HEK293 (cell line): ENCODE measurements at regions not wholly inside any gene's neighbourhood (a gene's known extent, or its start where the extent isn't known, plus 50 kb on each side); places are given as distances from the start of the nearest gene placed in this dataset.

Source experiments
- CTCF ChIA-PET: fragments of 350-600 bp; formaldehyde crosslinking; extraction: SDS; loops from one replicate; lab custom pipeline; 2021; ENCODE audit warnings: antibody characterized with exemption; lab: Yijun Ruan, JAX
- POLR2A ChIA-PET: fragments of 300-600 bp; formaldehyde crosslinking; extraction: SDS; loops from one replicate; lab custom pipeline; 2020; ENCODE audit warnings: antibody characterized with exemption, inconsistent platforms; lab: Yijun Ruan, JAX
- H3K27ac ChIP-seq: fragments of 200-500 bp; sonication (Bioruptor generic); 2 replicates; pipeline ENCODE4 v1.5.1; 2014; ENCODE audit warnings: low read depth, low read length, control low read depth, inconsistent platforms; ENCODE audit errors: extremely low read depth
- H3K36me3 ChIP-seq, 2 experiments: fragments of 200-500 bp in 1 of 2; sonication (Bioruptor generic) in 1 of 2; 1 replicate in 1 of 2; 2 replicates in 1 of 2; pipeline ENCODE4 v1.5.1; 2014 to 2017; ENCODE audit warnings: inconsistent platforms in 2 of 2, low read length in 2 of 2; ENCODE audit not compliant: control insufficient read depth in 2 of 2, insufficient read depth in 1 of 2
- H3K4me1 ChIP-seq: fragments of 200-500 bp; sonication (Bioruptor generic); 2 replicates; pipeline ENCODE4 v1.5.1; 2014; ENCODE audit warnings: mild to moderate bottlenecking, low read length, inconsistent platforms; ENCODE audit not compliant: control insufficient read depth, insufficient read depth
- H3K4me3 ChIP-seq: 2 replicates; pipeline ENCODE4 v1.5.1; 2011; ENCODE audit warnings: low read depth, mild to moderate bottlenecking, control low read depth, low read length, moderate library complexity
- H3K9me3 ChIP-seq: fragments of 200-500 bp; sonication (Bioruptor generic); 2 replicates; pipeline ENCODE4 v1.5.1; 2014; ENCODE audit warnings: low read depth, low read length, inconsistent platforms; ENCODE audit not compliant: control insufficient read depth, insufficient read depth
- ATF2 ChIP-seq: fragments of 450-650 bp; formaldehyde crosslinking; IDR thresholded peaks from 2 replicates; pipeline ENCODE4 v1.5.1; 2016; ENCODE audit warnings: missing biosample characterization, missing genetic modification characterization, low read depth
- HOXD13 ChIP-seq: sonication (generic); formaldehyde crosslinking; IDR thresholded peaks from 2 replicates; pipeline ENCODE4 v1.8.0; 2022; ENCODE audit warnings: missing genetic modification reagents, borderline replicate concordance
- PATZ1 ChIP-seq: fragments of 450-650 bp; formaldehyde crosslinking; IDR thresholded peaks from 2 replicates; pipeline ENCODE4 v1.5.1; 2016; ENCODE audit warnings: missing biosample characterization, missing genetic modification characterization
- ZBTB11 ChIP-seq: fragments of 450-650 bp; formaldehyde crosslinking; conservative IDR thresholded peaks from 2 replicates; pipeline ENCODE4 v1.5.1; 2016; ENCODE audit warnings: low read depth, missing biosample characterization, missing genetic modification characterization
- ZBTB49 ChIP-seq: fragments of 450-650 bp; formaldehyde crosslinking; IDR thresholded peaks from 2 replicates; pipeline ENCODE4 v1.5.1; 2016; ENCODE audit warnings: missing biosample characterization, missing genetic modification characterization, low read depth
- ZNF248 ChIP-seq: fragments of 450-650 bp; formaldehyde crosslinking; IDR thresholded peaks from 2 replicates; pipeline ENCODE4 v1.5.1; 2017; ENCODE audit warnings: missing biosample characterization, missing genetic modification characterization
- ZNF398 ChIP-seq: fragments of 450-650 bp; formaldehyde crosslinking; IDR thresholded peaks from 2 replicates; pipeline ENCODE4 v1.5.1; 2017; ENCODE audit warnings: missing biosample characterization, missing genetic modification characterization
- ZNF433 ChIP-seq: fragments of 450-650 bp; formaldehyde crosslinking; IDR thresholded peaks from 2 replicates; pipeline ENCODE4 v1.5.1; 2016; ENCODE audit warnings: missing biosample characterization, missing genetic modification characterization, low read depth
- ZNF501 ChIP-seq: fragments of 450-650 bp; formaldehyde crosslinking; IDR thresholded peaks from 2 replicates; pipeline ENCODE4 v1.5.1; 2016; ENCODE audit warnings: missing biosample characterization, missing genetic modification characterization
- ZNF558 ChIP-seq: fragments of 450-650 bp; formaldehyde crosslinking; IDR thresholded peaks from 2 replicates; pipeline ENCODE4 v1.5.1; 2016; ENCODE audit warnings: missing biosample characterization, missing genetic modification characterization
- ZNF561 ChIP-seq: fragments of 450-650 bp; IDR thresholded peaks from 2 replicates; pipeline ENCODE4 v1.5.1; 2018; ENCODE audit warnings: missing biosample characterization, missing genetic modification characterization, borderline replicate concordance
- ZNF645 ChIP-seq: fragments of 450-650 bp; formaldehyde crosslinking; IDR thresholded peaks from 2 replicates; pipeline ENCODE4; 2016; ENCODE audit warnings: missing biosample characterization, missing genetic modification characterization
- ZNF830 ChIP-seq: fragments of 450-650 bp; IDR thresholded peaks from 2 replicates; pipeline ENCODE4 v1.5.0; 2018; ENCODE audit warnings: missing biosample characterization, missing genetic modification characterization, low read depth, mild to moderate bottlenecking, moderate library complexity
- ZNF843 ChIP-seq: fragments of 450-650 bp; formaldehyde crosslinking; IDR thresholded peaks from 2 replicates; pipeline ENCODE4 v1.5.1; 2016; ENCODE audit warnings: missing biosample characterization, missing genetic modification characterization
- ZSCAN23 ChIP-seq: fragments of 450-650 bp; formaldehyde crosslinking; IDR thresholded peaks from 2 replicates; pipeline ENCODE4 v1.5.1; 2016; ENCODE audit warnings: missing biosample characterization, missing genetic modification characterization
- ZSCAN5A ChIP-seq: fragments of 450-650 bp; formaldehyde crosslinking; IDR thresholded peaks from 2 replicates; pipeline ENCODE4 v1.5.1; 2016; ENCODE audit warnings: missing biosample characterization, missing genetic modification characterization

- TF ChIP-seq ZBTB11 (tag by site-specific recombination) (no peak), ATF2 (tag by site-specific recombination) (no peak), ZNF830 (tag by site-specific recombination) (no peak), ZNF843 (tag by site-specific recombination) (no peak), ZNF398 (tag by site-specific recombination) (no peak)
These were observed 280.8 kb downstream of the CDH11 start (continued) for GRCh38 chr16:64841071-64841470.

GRCh38 chr16:64830653-64831052, 291.2 kb downstream of the CDH11 start:
- H3K27ac ChIP-seq = no peak overlapping the region
- POLR2A ChIA-PET = no interaction called here
- TF ChIP-seq ZSCAN23 (no peak), HOXD13 (CRISPR knock-in tag) (0 out of 2 replicates have a peak, but pooled peaks have one; percentile 40), ZNF501 (no peak)
- TF ChIP-seq, all 188 proteins: peak for 1
- Histone ChIP-seq H3K4me1 (no peaks in the 10 kb centered on the region), H3K4me3 (no peak overlapping the region), H3K36me3 (no peaks in the 10 kb centered on the region), H3K9me3 (no peaks in the 10 kb centered on the region)
- CTCF ChIA-PET = no interaction called here

- CTCF ChIA-PET = no interaction called here
- POLR2A ChIA-PET = no interaction called here
- no peak for TF ChIP-seq ZNF561
- TF ChIP-seq PATZ1 = no peak
- no peak for TF ChIP-seq ZBTB49 (tag by site-specific recombination)
- TF ChIP-seq ZSCAN5A (tag by site-specific recombination) = no peak
- TF ChIP-seq ZNF398 (tag by site-specific recombination) = no peak
- no peak for TF ChIP-seq ZNF558 (tag by site-specific recombination)
- TF ChIP-seq ZNF433 = no peak
- TF ChIP-seq ZNF248 (tag by site-specific recombination) = no peak
- no peak for TF ChIP-seq ZNF645 (tag by site-specific recombination)
These were observed 292.2 kb downstream of the CDH11 start for GRCh38 chr16:64829678-64830077.

More at GRCh38 chr16:64829678-64830077, 292.2 kb downstream of the CDH11 start:
- no peaks in the 10 kb centered on the region for H3K4me1 ChIP-seq
- H3K36me3 ChIP-seq = no peaks in the 10 kb centered on the region
- H3K4me3 ChIP-seq = no peak overlapping the region
- H3K9me3 ChIP-seq = no peaks in the 10 kb centered on the region
- H3K27ac ChIP-seq = no peak overlapping the region
